ENCODE measurements at regions not wholly inside any gene's neighbourhood (a gene's known extent, or its start where the extent isn't known, plus 50 kb on each side); places are given as distances from the start of the nearest gene placed in this dataset.

GRCh38 chr21:27764056-27764455 lies 797.2 kb upstream of the ADAMTS5 start:
- WGBS, 2 donors = 81 to 93% methylated on average over 1 of the region's 1 CpG
- TF ChIP-seq POLR2A (IDR thresholded peaks at IDR 0.05) = no peak
- no peak for TF ChIP-seq CTCF (IDR thresholded peaks at IDR 0.05)

GRCh38 chr21:27761623-27762022 lies 794.7 kb upstream of the ADAMTS5 start:
- no peak overlapping the region for H3K4me3 ChIP-seq
- no peak for TF ChIP-seq CTCF (IDR thresholded peaks at IDR 0.05)
- TF ChIP-seq POLR2A (IDR thresholded peaks at IDR 0.05) = no peak
- 0 to 16% methylated on average over 1 of the region's 1 CpG for WGBS, 2 donors
- no peaks in the 10 kb centered on the region for H3K9me3 ChIP-seq
- DNase-seq = no peak
- no peaks in the 10 kb centered on the region for H3K36me3 ChIP-seq
- no peak overlapping the region for H3K27ac ChIP-seq
- no peaks in the 10 kb centered on the region for H3K4me1 ChIP-seq
- H3K27me3 ChIP-seq = no peaks in the 10 kb centered on the region
- intact Hi-C loops (cut with DNase I) = no loop called here

More at GRCh38 chr21:27764056-27764455, 797.2 kb upstream of the ADAMTS5 start:
- no peak overlapping the region for H3K4me3 ChIP-seq
- intact Hi-C loops (cut with DNase I) = no loop called here
- H3K9me3 ChIP-seq = no peaks in the 10 kb centered on the region
- H3K36me3 ChIP-seq = no peaks in the 10 kb centered on the region
- H3K27me3 ChIP-seq = no peaks in the 10 kb centered on the region
- H3K27ac ChIP-seq = no peak overlapping the region
- DNase-seq = no peak
- H3K4me1 ChIP-seq = no peaks in the 10 kb centered on the region

- Histone ChIP-seq H3K36me3 (no peaks in the 10 kb centered on the region), H3K27me3 (no peaks in the 10 kb centered on the region), H3K4me1 (no peaks in the 10 kb centered on the region), H3K27ac (no peak overlapping the region), H3K9me3 (no peaks in the 10 kb centered on the region), H3K4me3 (no peak overlapping the region)
- TF ChIP-seq POLR2A (IDR thresholded peaks at IDR 0.05) = no peak
- TF ChIP-seq CTCF (IDR thresholded peaks at IDR 0.05) = no peak
- intact Hi-C loops (cut with DNase I) = no loop called here
- no peak for DNase-seq
Observed at GRCh38 chr21:27759820-27760219, 792.9 kb upstream of the ADAMTS5 start.

GRCh38 chr21:27759091-27759659 lies 792.3 kb upstream of the ADAMTS5 start:
- Histone ChIP-seq H3K4me3 (no peak overlapping the region), H3K27ac (no peak overlapping the region), H3K27me3 (no peaks in the 10 kb centered on the region), H3K36me3 (no peaks in the 10 kb centered on the region), H3K9me3 (no peaks in the 10 kb centered on the region), H3K4me1 (no peaks in the 10 kb centered on the region)
- no peak for DNase-seq
- peak in 3 of 6 experiments; percentile 7 to 38 (median 25) for TF ChIP-seq CTCF (IDR thresholded peaks at IDR 0.05)
- no peak for TF ChIP-seq POLR2A (IDR thresholded peaks at IDR 0.05)
- 86 to 93% methylated on average over 8 to 9 of the region's 11 CpGs for WGBS, 2 donors
- intact Hi-C loops (cut with DNase I) = no loop called here

- no peak for TF ChIP-seq POLR2A (IDR thresholded peaks at IDR 0.05)
- no peak for TF ChIP-seq CTCF (IDR thresholded peaks at IDR 0.05)
- Histone ChIP-seq H3K9me3 (no peaks in the 10 kb centered on the region), H3K36me3 (no peaks in the 10 kb centered on the region), H3K4me3 (no peak overlapping the region), H3K4me1 (no peaks in the 10 kb centered on the region), H3K27me3 (no peaks in the 10 kb centered on the region), H3K27ac (no peak overlapping the region)
- intact Hi-C loops (cut with DNase I) = no loop called here
- no peak for DNase-seq
- WGBS, 2 donors = 50 to 70% methylated on average over 2 of the region's 2 CpGs
Observed at GRCh38 chr21:27756191-27756590, 789.3 kb upstream of the ADAMTS5 start.
